Loucy (cell line): ENCODE measurements at regions not wholly inside any gene's neighbourhood (a gene's known extent, or its start where the extent isn't known, plus 50 kb on each side); places are given as distances from the start of the nearest gene placed in this dataset.

ENCODE experiments used
- EZH2phosphoT487 ChIP-seq: fragments of 200-600 bp; IDR thresholded peaks from 2 replicates; pipeline ENCODE4 v1.6.1; 2018; ENCODE audit warnings: antibody characterized with exemption, mild to moderate bottlenecking, moderate library complexity, borderline replicate concordance
- TF ChIP-seq, protein P1 (sequence below): fragments of 200-600 bp; sonication (generic); conservative IDR thresholded peaks from 2 replicates; pipeline ENCODE4 v1.5.1; 2014; ENCODE audit warnings: mild to moderate bottlenecking, antibody characterized with exemption, low read length

DNA sequence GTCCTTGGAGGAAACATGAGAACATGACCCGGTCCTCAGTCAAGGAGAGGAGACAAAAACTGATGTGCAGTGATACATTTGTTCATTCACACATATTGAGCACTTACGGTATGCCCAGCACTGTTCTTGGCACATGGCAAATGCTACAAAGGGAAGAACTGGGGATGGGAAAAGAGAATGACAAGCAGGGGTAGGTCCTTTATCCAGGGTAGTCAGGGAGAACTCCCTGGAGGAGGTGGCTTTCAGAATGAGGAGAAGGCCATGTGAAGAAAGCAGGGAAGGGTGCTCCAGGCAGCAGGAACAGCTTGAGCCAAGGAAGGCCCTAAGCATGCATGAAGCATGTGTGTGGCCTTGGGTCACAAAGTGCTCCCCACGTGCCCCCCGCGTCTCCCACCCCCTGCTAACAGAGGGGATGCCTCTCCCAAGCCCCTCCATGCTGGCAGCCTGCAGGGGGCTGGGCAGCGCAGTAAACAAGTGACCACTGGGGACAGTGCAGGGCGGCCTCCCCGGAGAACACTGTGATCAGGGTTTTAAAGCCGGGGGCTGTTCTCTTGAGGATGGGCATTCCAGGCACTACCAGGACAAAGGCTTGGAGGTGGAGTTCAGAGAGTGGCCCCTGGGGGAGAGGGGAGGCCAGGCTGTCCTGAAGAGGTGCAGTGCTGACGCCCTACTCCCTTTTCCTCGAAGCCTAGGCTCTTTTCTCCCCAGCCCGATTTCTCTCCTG, 71.0 kb downstream of the PHETA1 start:
- TF ChIP-seq, protein P1, sequence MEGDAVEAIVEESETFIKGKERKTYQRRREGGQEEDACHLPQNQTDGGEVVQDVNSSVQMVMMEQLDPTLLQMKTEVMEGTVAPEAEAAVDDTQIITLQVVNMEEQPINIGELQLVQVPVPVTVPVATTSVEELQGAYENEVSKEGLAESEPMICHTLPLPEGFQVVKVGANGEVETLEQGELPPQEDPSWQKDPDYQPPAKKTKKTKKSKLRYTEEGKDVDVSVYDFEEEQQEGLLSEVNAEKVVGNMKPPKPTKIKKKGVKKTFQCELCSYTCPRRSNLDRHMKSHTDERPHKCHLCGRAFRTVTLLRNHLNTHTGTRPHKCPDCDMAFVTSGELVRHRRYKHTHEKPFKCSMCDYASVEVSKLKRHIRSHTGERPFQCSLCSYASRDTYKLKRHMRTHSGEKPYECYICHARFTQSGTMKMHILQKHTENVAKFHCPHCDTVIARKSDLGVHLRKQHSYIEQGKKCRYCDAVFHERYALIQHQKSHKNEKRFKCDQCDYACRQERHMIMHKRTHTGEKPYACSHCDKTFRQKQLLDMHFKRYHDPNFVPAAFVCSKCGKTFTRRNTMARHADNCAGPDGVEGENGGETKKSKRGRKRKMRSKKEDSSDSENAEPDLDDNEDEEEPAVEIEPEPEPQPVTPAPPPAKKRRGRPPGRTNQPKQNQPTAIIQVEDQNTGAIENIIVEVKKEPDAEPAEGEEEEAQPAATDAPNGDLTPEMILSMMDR = no peak
- no peak for TF ChIP-seq EZH2phosphoT487
